RKO (cell line): ENCODE measurements at regions not wholly inside any gene's neighbourhood (a gene's known extent, or its start where the extent isn't known, plus 50 kb on each side); places are given as distances from the start of the nearest gene placed in this dataset.
"Not testable (repeated sequence)": the region's sequence is repeated elsewhere in the genome, so short reads cannot be mapped to it uniquely, and the experiment has no call there.

Source experiments
- DNase-seq: peaks from one replicate; pipeline ENCODE4 v3.0.0-alpha.2; 2016; ENCODE audit warnings: low spot score

DNA sequence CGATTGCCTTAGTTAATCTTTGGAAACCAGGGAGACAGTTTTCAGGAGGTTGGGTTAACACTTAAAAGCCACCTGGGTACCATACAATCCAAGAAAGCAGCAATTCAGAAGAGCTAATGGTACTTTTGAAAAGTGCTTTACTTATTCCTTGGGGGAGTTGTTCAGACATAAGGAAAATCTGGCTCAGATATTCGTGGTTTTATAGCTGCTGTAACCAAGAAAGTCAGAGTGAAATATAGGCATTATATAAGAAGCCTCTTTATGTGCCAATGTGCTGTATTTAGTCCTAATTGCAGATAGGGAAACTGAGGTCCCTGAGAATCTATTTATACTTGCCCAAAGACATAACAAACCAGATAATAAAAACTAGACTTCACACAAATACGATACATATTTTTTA lies 387.5 kb downstream of the COG6 start:
- no peak for DNase-seq

DNA sequence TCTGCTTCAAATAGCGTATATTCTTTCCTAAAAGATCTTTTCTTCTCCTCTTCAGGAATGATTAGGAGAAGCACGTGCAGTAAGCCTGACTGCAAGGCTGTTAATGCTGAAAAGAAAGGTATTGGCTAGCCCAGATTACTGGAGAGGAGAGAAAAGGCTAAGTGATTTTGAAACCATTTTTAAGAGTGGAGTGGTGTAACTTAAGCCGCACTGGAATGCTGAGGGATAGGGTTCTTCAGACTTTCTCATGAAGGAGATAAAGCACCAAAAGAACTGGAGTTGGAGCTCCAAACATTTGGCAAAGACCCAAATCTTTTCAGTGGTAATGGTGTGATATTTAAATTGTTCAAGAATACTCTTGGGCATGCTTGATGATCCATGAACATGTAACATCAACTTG lies 388.3 kb downstream of the COG6 start:
- DNase-seq = no peak

DNA sequence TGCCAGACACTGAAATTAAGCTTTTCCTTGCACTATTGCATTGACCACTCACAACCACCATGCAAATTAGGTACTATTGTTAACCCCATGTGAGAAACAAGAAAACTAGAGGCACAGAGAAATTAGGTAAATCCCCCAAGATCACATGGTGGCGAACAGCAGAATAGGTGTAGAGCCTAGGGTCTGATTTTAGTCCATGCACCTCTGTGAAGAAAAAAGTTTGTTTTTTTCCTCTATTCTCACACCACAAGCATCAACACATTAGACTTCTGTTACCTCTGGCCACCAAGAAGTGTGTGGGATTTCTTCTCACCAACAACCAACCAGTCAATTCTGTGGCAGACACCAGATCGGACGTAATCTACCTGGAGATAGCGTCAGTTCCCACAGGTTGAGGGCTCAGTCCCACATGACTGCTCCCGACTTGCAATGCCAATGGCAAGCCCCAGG lies 391.9 kb downstream of the COG6 start:
- no peak for DNase-seq

GRCh38 chr13:40048551-40048950 lies 393.1 kb downstream of the COG6 start:
- no peak for DNase-seq

- DNase-seq = no peak
These were observed 397.5 kb downstream of the COG6 start for GRCh38 chr13:40052954-40053353.

DNA sequence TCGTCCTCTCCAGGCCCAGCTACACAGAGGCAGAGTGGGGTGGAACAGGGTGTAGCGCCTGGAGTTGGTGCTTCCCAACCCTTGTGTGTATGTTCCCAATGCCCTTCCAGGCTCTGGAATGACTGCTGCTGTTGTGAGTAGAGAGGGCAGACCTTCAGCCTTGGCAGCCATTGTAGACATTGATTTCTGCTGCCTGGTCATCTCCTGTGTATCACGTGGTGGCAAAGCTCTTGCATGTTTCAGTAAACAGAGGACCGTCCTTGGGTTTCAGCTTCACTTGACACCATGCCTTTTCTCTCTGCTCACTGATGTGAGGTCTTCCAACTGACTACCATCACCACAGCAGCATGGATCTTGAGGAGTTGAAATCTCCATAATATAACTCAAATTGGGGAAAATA lies 397.9 kb downstream of the COG6 start:
- DNase-seq = no peak

GRCh38 chr13:40054422-40054821 lies 399.0 kb downstream of the COG6 start:
- not testable (repeated sequence) for DNase-seq

DNA sequence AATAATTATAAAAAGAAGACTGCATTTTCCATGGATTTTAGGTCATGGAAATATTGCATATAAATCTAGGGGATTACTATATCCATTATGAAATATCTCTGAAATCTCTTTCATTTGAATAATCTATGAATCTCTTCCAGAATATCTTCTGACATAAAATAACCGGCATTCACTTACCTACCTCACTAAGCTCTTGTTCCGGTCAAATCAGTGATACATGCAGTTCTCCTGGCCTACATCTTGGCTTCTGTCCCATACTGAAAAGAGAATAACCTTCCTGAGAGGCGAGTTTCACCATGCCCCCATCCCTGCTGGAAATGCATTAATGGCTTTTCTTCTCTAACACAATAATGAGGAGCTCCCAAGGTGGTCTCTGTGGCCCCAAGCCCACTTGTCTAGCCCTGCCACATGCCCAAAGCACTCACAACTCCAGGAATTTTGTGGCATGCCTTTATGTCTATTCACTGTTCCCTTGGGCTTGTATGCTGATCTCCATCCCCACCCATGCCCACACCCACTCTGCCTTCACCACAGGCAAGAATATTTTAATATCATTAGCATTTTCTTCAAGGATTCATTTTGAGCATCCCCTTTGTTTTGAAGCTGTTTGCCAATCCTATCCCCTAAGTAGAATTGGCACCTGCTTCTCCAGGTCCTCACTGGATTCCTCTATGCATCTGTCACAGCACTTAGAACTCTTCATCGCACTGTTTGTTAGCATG lies 401.6 kb downstream of the COG6 start:
- no peak for DNase-seq

GRCh38 chr13:40058757-40059236 lies 403.3 kb downstream of the COG6 start:
- no peak for DNase-seq

GRCh38 chr13:40059540-40060232 lies 404.2 kb downstream of the COG6 start:
- DNase-seq = no peak

GRCh38 chr13:40060296-40061007 lies 405.0 kb downstream of the COG6 start:
- no peak for DNase-seq

GRCh38 chr13:40061466-40062450 lies 406.3 kb downstream of the COG6 start:
- DNase-seq = no peak

DNA sequence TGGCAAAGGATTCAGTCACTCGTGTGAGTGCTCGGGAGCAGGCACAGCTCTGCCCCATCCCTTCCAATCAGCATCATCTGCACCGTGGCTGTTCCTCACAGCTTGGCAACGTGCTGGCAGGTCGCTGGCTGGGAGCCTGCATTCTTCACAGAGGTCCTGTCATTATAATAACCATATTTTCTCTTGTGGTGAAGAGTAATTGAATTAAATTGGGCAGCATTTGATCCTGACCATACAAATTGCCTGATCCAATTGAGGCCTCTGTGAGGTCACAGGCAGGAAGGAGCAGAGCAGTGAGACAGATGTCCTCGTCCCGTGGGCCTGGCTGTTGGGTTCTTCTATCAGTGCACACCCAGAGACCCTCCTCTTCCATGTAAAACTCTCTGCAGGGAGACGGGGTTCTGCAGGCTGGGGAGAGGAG lies 407.8 kb downstream of the COG6 start:
- DNase-seq = no peak

- no peak for DNase-seq
These were observed 408.2 kb downstream of the COG6 start for GRCh38 chr13:40063703-40064102.

DNA sequence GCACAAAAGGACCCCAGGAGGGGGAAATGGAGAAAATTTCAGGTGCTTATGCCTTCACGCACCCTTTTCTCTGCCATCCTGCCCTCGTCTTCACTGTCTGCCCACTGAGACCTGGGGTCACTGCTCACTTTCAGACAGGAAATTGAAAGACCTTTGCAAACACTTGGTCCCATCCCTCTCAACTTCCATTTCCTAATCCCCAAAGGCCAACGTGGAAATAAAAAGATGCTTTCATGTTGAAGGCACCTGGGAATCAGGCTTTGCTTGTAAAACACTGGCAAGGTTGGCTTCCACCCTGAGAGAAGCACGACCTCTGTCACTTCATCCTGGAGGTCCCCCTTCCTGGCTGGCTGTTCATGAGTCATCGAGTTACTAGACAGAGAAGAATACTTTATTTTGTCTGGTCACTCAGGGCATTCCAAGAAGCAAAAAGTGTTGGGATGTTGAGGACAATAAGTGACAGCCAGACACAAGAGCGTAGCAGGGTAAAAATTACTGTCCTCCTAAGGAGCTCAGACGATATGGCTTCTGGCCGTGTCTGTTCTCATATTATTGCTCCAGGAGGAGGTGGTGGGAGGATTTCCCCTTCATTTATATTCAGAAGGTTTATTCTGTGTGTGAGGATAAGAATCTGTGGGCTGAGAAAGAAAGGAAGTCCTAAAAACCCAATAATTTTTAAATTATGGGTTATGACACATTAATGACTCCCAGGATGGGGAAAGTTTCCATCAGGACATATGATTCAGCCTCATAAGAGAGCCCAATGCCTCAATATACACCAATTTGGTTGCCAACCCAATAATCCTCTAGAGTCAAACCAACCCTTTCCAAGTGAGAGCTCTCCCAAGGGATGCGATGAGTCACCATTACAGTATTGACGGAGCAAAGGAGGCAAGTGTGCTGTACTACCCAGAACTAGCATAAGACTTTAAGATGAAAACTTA lies 409.0 kb downstream of the COG6 start:
- DNase-seq = peak; percentile 6

DNA sequence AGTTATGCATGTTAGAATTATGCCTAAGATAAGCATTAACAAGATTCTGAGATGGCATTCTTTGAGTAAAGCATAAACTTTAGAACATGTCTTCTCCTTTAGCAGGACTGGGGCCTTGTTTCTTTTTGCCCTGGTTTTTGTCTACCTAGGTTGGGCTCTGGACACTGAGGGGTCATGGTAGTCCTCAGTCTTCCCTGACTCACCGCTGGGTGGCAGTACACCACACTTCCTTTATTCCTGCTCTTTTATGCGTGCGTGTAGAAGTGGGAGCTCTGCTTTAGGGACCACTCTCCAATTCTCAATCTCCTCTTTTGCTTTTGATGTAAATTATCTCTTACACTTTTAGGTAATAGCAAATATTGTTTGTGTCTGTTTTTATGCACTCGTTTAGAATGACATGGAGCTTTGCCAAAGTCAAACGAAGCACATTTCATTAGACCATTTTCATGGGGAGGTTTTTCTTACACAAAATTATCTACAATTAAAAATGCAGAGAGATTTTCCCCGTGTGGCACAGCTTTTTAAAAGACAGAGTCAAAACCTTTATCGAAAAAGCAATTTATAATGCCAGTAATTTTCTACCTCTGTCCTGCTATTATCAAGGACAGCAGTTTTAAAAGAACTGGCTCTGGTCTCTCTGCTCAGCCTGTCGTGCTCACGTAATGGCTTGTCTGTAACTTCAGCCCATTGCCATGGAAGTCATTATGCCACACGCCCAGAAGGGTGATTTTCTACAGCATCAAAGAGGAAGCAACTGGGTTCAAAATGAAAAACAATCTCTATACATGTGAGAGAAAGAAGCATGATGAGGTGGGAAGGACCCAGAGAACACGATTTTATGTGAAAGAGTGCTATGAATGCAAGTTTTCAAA lies 413.9 kb downstream of the COG6 start:
- peak; percentile 32 for DNase-seq

GRCh38 chr13:40070357-40070756 lies 414.9 kb downstream of the COG6 start:
- DNase-seq = no peak

DNA sequence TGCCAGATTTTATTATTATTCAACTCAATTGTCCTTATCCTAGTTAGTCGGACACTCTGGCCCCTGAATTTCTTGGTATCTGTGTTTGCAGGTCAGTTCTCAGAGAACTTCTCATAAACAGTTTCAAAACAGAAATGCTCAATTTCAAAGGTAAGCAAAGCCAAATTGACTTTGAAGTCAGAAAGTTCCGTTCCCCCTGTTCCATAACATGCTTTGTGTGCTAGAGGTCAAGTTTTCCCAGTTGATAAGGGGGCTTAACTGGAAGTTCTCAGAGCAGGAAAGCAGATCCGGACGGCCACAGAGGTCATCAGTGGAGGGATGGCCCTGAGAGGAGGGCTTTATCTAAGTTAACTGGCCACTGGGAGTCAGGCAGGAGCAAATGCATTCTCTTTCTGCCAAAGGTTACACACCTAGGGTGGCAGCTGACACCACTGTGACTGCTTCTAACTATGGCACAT lies 417.2 kb downstream of the COG6 start:
- DNase-seq = no peak

DNA sequence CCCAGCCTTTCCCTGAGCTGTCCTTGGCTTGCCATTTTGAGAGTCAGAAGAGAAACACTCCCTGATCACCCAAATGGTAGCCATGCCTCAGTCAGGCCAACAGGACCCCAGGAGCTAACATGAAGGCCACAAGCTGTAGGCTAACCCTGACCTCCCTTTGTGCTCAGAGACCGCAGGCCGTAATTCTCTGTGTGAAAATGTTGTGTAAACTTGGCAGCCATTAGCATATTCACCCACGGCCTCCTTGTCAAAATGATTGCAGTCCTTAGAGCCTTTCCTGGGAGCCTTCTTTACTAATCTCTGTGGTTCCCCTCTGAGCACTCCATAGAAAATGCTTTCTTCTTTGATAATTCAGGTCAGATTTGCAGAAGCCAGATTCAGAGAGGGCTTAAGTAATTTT lies 418.9 kb downstream of the COG6 start:
- no peak for DNase-seq
